SKM-1 treated with dmso at 0.1 percent for 144 hours (cell line): ENCODE measurements at regions not wholly inside any gene's neighbourhood (a gene's known extent, or its start where the extent isn't known, plus 50 kb on each side); places are given as distances from the start of the nearest gene placed in this dataset.
A peak's percentile ranks its signal among the peaks of the same experiment; 100 is the strongest.

Experiments
- DNase-seq: peaks from one replicate; lab custom pipeline; 2025; ENCODE audit not compliant: unreplicated experiment; lab: John Stamatoyannopoulos, UW

DNA sequence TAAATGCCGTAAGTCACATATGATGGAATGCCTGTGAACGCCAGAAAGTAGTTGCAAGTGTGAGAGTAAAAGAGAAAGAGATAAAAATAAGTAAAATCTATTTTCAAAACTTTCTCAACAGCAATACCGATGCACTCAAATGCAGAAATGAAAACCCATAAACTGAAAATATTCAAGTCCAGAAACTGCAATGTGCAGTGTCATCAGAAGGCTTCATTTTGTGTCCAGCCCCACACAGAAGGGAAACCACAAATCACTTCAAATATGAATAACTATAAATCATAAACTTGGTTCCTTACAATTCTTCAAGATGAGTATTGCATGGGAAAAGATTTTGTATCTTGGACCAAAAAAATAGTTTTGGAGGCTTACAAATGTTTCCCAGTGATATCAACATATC is 375.2 kb upstream of the ANO5 start:
- no peak for DNase-seq

DNA sequence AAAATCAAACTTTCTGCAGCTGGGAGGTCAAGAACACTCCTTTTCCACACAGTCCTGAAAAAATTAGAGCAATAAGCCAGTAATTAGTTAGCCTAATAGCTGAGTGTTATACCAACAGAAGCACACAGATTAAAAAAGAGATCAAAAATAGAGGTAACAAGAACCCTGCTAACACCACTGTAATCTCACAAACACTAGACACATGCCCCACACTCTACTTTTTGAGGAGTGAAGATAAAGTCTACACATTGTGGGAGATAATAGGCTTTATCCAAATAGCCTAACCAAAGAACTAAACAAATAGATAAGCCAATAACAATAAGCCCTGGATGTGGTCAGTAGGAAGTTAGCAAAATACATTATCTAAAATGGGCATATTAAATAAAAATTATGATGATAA is 372.7 kb upstream of the ANO5 start:
- no peak for DNase-seq

DNA sequence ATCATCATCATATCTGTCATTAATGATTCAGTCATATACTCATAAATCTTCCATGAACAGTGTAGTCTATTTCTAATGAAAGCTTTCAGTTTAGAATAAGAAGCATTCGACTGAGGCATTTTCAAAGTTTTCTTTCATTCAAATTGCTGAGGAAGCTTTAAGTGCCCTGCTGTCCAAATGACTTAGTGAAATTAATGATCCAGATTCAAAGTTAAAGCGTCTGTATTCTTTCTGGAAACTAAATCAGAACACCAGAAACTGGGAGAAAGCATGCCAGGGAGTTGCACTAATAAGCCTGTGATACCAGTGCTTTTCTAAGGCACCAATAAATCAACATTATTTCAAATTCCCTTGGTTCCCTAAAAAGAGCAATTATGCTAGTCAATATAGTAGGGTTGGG is 367.8 kb upstream of the ANO5 start:
- no peak for DNase-seq

DNA sequence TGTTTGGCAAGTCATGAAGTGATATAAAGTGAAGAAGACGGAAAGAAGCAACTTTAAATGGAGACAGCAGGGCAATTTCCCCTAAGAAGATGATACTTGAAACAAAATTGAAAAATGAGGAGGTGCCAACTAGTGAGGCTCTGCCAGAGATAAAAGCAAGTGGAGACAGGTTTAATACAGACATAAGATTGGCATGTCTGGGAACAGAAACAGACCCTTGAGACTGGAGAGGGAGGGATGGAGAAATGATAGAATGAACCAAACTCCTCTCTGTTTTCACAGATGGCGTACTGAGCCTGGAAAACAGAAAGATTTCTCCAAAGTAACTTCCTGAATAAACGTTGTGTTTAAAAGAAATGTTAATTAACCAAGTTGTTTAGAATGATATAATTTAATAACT is 354.5 kb upstream of the ANO5 start:
- DNase-seq = no peak

DNA sequence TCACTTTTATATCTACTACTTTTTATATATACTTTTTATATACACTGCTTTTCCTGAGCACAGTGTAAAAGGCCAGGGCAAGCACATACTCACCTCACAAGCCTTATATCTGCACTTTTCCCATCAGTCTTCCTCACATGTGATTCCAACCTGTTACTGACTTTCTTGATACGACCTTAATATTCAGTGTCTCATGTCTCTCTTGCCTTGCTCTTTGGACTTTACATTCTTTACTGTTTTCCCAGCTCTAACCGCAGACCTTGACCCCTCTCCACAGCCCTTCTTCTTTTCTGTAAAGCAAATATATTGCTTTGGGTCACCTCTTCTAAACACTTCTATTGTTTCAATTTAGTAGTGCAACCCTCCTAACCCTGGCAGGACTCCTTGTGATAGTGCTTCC is 353.1 kb upstream of the ANO5 start:
- DNase-seq = no peak

DNA sequence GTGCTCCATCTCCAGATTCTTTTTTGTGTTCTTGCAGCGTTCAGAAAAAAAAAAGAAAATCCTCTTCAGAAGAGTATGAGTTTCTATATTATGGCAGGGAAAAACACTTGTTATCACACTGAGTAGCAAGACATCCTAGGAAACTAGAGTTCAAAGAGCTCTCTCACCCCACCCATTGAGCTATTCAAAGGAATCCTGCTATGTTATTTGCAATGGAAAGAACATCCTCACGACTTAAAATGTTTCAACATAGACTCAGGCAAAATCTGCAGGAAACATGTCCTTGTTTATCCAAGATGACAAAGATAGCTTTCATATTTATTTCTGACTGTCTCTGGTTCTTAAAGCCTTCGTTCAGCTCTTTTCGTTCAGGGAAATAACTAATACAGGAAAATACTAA is 331.6 kb upstream of the ANO5 start:
- no peak for DNase-seq

DNA sequence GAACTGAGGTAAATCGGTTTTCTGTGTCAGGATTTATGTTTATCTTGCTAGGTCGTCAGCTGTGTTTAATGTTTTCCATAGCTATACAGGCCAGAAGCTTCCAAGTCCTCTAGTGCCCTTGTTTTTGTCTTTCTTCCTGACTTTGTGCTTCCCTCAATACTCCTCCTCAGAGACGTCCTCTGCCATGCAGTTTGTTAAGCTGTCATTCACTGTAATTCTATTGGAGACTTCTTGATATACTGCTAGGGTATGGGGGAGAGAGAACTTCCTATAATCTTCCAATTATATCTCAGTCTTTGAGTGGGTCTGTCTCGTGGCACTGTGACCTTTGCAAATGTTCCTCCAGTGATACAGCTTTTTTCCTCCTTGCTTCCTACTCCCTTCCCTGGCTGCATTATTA is 327.3 kb upstream of the ANO5 start:
- DNase-seq = no peak

DNA sequence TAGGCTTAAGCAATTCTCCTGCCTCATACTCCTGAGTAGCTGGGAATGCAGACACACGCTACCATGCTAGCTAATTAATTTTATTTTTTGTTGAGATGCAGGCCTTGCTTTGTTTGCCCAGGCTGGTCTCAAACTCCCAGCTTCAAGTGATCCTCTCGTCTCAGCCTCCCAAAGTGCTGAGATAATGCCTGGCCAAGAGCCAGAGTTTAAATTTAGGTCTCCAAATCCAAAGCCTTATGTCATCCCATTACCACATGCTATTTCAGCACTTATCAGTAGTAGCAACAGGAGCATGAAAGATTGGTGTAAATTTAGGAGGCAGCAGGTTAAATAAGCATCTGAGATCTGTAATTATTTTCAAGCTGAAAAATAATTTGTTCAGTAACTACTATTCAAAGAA is 326.1 kb upstream of the ANO5 start:
- DNase-seq = no peak

DNA sequence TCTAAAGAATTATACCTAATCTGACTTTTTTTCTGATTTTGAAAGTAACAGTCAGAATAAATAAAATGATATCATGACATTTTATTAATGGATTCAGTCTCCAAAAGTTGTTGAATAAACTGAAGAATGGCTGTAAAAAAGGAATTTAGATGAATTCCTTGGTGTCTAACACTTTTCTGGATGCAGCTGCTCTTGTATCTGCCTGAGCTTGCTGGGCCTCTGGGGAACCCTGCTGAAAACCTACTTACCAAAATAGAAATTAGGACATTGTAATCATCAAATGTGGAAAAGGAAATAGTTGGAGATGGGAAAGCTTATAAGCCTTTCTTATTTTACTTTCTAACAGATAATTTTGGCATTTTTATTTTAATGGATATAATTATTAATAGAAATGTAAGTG is 315.7 kb upstream of the ANO5 start:
- no peak for DNase-seq

DNA sequence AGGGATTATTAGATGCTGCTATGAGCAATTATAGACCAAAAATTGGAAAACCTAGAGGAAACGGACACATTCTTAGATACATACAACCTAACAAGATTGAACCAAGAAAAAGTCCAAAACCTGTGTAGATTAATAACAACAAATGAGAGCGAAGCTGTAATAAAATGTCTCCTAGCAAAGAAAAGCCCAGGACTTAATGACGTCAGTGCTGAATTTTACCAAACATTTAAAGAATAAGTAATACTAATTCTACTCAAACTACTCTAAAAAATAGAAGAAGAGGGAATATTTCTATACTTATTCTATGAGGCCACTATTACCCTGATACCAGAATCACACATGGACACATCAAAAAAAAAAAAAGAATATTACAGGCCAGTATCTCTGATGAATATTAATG is 309.5 kb upstream of the ANO5 start:
- no peak for DNase-seq

DNA sequence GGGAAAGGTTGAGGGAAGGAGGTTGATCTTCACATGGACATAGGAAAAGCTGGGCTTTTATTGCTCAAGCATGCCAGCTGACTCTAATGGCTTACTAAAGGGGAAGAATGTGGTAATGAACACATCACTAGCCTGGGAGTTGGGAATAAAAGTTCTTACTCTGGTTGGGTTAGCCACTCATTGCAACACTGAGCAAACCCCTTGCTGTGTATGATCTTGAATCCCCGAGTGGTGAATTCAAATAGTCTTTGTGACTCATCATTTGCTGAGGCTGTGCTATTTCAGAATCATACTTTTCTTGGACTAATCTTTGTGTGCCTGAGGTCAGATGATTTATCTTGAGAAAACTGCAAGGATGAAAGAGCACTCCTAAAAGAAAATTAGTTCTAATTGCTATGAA is 304.1 kb upstream of the ANO5 start:
- peak; percentile 31 for DNase-seq

DNA sequence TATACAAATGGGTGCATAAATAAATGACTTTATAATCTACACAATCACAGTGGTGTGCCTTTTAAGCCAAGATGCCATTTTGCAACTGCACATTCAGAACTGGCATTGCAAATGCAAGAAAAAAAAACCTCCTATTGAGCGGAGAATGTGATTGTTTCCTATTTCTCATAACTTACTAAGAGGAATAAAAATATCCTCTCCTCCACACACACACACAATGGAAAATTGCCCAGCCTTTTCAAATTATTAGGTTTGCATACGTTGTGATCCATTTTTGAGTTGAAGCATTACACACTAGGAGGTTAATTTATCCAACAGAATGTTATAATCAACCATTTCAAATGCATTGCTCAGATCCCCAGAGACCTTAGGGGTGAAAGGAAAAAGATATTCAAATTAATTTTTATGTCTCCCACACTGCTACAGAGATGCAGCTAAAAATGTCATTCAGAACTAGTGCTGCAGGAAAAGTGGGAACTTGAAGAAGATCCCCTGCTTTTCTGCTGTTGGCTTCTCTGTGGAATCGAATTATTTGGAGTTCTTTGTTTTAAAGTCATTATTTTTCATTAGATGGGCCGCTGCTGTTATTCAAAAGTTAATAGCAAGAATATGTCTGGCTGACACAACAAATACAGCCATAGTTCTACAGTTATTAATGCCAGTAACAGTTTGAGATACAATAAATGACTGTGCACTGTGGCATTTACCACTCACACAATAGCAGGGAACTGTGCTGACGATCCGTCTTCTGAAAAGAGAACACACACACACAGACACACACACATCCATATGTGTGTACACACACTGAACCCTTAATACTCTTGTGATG is 299.9 kb upstream of the ANO5 start:
- DNase-seq = no peak

DNA sequence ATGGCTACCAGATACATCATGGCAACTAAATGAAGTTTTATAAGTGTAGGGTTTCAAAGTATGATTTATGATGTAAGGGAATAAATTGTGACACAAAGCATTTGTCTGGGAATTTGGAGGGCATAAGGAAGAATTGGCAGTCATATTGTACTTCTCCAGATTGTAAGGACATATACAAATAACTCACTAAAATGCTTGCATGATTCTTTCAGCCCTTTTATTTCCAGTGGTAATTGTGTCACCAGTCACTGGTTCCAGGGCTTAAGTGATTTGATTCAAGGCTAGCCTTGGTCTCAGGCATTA is 299.4 kb upstream of the ANO5 start:
- DNase-seq = no peak

DNA sequence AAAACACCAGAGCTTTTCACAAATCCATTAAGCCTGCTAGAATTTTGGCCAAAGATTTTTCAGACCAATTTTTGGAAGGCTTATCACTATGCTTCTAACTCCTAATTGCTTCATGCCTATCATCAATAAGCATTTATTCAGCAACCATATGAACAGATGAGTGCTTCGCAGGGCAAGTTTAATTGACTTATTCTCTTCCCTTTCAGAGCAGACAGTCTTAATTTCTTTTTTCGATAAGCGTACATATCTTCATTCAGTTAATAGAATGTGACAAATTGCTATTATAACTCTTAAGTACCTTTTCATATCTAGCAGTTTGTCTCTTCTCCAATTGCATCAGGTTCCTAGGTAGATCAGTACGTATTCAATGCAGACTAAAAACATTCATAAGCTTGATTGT is 298.4 kb upstream of the ANO5 start:
- no peak for DNase-seq

DNA sequence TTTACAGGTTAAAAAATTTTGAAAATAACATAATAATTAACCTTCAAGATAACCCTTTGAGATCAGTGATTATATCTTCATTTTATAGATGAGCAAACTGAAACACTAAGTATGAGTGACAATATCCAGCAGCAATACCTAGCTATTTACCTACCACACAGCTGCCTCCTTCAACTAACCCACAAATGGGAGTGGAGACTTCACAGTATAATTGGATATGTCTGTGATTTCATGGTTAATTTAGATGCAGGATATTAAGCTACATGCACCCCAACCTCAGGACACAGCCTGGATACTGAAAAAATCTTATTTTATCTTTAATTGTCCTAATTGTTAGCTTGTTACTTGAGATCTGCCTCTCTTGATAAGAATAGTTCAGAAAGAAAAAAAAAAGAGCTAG is 297.2 kb upstream of the ANO5 start:
- no peak for DNase-seq

DNA sequence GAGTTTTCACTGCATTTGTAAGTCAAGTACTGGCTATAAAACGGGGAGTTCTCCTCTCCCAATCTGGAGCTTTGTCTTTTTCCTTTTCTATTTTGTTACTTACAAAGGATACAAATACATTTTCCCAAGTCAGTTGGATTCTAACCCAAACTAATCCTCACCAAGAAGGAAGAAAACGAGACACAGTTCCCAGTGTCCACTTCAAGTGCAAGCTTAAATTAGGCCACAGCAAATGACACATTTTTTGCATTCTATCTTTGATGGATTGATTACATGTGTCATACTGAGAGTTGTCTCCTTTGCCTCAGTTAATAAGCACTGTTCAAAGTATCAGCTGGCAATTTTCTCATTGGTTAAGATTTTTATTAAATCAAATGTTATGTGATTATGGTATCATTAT is 296.7 kb upstream of the ANO5 start:
- DNase-seq = no peak

DNA sequence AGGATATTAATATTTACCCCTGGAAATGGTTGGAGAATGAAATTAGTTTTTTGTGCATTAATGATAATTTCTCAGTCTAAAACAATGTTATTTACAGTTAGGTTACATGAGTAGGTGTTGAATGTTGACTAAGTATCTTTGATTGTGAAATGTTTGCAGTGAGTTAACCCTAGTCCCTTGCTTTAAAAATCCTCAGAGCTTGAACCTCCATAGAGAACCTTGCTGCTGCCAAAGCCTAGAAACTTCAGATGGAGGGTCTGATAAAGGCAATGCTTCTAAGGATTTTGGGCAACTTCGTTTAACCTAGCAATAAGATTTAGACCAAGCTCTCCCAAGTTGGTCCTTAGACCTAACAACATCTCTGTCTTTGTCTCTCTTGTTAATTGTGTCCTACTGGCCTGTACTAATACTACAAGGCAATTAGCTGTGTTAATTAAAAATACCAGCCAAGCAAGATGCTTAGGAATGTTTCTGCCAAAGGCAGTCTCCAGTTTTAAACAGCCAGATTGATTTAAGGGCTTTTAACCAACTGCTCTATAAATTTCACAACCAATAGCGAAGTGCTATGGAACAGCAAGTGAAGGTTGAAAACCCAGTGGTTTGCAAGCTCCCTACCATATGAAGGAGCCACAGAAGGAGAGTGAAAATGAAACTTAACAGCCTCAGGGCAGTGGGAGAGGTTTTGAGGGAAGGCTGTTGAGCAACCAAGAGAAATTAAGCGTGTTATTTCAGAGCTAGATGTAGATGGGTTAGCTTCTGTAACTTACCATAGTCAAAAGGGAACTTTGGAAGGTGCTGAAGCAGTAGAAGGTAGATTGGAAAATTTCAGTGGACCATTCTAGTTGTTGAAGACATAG is 295.9 kb upstream of the ANO5 start:
- no peak for DNase-seq

DNA sequence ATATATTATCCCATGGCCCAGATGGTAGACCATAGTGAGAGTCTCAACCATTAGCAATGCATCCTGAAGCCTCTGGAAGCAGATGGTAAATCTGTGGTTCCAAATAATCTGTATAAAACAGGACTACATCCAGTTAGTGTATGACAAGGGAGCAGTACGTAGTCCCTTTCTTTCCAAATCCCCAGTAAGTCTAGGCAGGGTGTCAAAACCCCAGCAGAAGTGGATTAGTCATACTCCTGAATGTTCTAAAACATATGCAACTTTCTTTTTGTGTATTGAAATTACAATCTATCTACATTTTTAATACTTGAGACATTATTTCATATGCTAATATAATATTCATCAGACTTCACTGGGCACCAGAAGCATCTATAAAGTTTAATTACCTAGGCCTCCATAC is 295.1 kb upstream of the ANO5 start:
- no peak for DNase-seq

DNA sequence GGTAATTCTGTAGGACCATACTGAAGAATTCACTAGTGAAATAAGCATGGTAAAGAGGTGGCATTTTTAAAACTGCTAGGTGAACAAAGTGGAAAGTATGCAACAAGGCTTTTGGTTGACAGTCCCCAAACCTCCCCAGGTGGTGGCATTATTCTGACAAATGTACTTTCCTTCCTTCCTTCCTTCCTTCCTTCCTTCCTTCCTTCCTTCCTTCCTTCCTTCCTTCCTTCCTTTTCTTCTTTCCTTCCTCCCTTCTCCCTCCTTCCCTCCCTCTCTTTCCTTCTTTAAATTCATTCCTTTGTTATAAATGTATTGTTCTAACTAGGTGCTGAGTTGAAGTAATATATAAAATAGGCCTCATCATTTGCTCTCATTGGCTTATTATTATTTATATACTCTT is 284.7 kb upstream of the ANO5 start:
- no peak for DNase-seq

DNA sequence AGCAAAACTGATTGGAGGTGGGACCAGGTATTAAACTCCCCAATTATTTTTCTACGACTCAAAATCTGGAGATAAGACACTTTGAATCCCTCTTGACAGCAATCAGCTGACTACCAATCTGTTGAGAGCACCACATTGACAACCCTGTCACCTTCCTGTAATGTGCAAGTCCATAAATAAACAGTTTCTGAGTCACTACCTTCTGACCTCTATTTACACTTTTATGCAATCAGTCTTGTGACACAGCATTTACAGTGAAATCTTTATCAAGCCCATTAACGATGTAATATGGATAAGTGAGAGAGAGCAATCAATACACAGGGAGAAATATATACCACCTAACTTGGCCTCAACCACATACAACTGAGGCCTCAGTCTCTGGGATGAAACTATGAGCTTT is 283.7 kb upstream of the ANO5 start:
- no peak for DNase-seq

DNA sequence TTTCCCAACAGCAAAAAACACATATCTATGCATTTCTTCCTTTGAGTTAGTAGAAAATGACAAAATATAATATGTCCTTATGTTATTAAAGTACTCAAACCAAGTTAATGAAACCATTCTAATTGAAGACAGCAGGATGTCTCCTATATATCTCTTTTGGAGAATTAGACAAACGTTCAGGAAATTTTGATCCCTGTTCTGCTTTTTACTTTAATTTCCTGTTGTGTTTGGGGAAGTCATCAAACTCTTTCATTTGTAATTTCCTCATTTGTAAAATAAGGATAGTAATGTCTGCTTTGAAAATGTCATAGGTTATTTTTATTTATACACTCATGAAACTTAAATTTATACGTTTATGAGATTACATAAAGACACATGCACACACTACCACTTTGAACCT is 281.8 kb upstream of the ANO5 start:
- DNase-seq = no peak

DNA sequence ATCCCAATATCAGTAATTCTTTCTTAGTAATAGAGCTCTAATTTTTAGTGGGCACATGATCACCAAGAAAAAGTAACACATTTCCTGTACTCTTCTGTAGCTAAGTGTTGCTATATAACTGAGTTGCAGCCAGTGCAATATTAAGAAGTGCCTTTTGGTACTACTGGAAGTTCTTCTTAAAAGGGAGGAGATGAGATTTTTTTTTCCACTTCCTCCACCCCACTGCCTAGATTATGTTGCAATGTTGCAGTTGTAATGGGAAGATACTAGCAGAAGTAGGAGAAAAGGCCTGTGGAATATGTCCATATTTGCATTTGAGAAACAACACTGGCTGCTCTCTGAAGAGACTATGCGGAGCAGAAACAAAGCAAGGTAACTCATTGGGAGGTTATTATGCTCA is 280.6 kb upstream of the ANO5 start:
- DNase-seq = peak; percentile 6

DNA sequence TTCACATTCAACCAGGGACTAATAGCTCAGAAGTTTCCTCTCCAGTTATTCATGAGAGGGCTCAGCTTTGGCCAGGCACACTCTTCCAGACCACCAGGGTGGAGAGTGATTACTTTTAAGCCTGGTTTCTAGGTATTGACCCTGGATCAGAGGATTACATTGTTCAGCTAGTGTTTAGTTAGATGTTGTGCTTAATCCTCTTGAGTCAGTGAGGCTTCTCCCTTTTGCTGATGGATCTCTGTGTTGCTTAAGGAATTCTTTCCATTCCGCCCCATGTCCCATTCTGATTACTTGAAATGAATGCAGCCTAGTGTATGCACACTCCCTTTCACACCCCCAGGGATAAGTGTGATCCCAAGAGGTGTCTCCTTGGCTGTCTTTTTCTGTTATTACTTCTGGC is 271.7 kb upstream of the ANO5 start:
- no peak for DNase-seq
